Body of pancreas (tissue), 4 donors: ENCODE measurements at regions not wholly inside any gene's neighbourhood (a gene's known extent, or its start where the extent isn't known, plus 50 kb on each side); places are given as distances from the start of the nearest gene placed in this dataset.

Experiments used
- ATAC-seq: fragments of 150-250 bp; one replicate; pipeline ENCODE4 v1.9.1; 2016
- DNase-seq, 4 donors: peaks; one replicate each; pipeline ENCODE4 v3.0.0-alpha.2; 2019
- H3K27ac ChIP-seq, 4 donors: fragments of 200-600 bp; sonication (generic); 1 replicate in 3 of 4; 2 replicates in 1 of 4; pipeline versions ENCODE4 v1.5.1 to v1.6.1; 2016 to 2019; ENCODE audit warnings: mild to moderate bottlenecking in 1 of 4, mixed read lengths in 1 of 4, moderate library complexity in 1 of 4
- H3K27me3 ChIP-seq, 2 donors: fragments of 200-600 bp; sonication (generic); one replicate each; pipeline ENCODE4 v1.6.0; 2016; ENCODE audit warnings: mild to moderate bottlenecking in 1 of 2
- H3K36me3 ChIP-seq, 2 donors: fragments of 200-600 bp; sonication (generic); replicated peaks in 1 of 2; 2 replicates each; pipeline ENCODE4 v1.5.1; 2016; ENCODE audit warnings: low read depth in 2 of 2; ENCODE audit not compliant: insufficient read depth in 1 of 2
- H3K4me1 ChIP-seq: fragments of 200-600 bp; sonication (generic); one replicate; pipeline ENCODE4 v1.6.0; 2016
- H3K4me3 ChIP-seq, 2 donors: fragments of 200-600 bp; sonication (generic); 1 replicate in 1 of 2; 2 replicates in 1 of 2; pipeline ENCODE4 v1.5.1; 2016 to 2019
- H3K9me3 ChIP-seq, 3 donors: fragments of 200-600 bp; sonication (generic); 1 replicate in 2 of 3; 2 replicates in 1 of 3; pipeline ENCODE4 v1.5.1; 2016
- POLR2A ChIP-seq, 3 donors: fragments of 450-650 bp; IDR thresholded peaks; one replicate each; pipeline ENCODE4 v1.6.1; 2016; ENCODE audit warnings: antibody characterized with exemption in 3 of 3, mild to moderate bottlenecking in 2 of 3
- WGBS, 2 donors: methylation state at CpG; one replicate each; pipeline ENCODE4 v1.1.5; 2017; 5-methylcytosine and 5-hydroxymethylcytosine counted together
- intact Hi-C: fragments of 100-400 bp; cut with DNase I; formaldehyde crosslinking; loops from one replicate; pipeline ENCODE4 v1.15.1; 2023
- TF ChIP-seq, protein P1 (sequence below), 7 experiments: fragments of 450-650 bp in 4 of 7; fragments of 200-600 bp in 3 of 7; sonication (generic) in 3 of 7; IDR thresholded peaks; one replicate each; pipeline ENCODE4 v1.5.1; 2016 to 2019; ENCODE audit warnings: antibody characterized with exemption in 7 of 7

DNA sequence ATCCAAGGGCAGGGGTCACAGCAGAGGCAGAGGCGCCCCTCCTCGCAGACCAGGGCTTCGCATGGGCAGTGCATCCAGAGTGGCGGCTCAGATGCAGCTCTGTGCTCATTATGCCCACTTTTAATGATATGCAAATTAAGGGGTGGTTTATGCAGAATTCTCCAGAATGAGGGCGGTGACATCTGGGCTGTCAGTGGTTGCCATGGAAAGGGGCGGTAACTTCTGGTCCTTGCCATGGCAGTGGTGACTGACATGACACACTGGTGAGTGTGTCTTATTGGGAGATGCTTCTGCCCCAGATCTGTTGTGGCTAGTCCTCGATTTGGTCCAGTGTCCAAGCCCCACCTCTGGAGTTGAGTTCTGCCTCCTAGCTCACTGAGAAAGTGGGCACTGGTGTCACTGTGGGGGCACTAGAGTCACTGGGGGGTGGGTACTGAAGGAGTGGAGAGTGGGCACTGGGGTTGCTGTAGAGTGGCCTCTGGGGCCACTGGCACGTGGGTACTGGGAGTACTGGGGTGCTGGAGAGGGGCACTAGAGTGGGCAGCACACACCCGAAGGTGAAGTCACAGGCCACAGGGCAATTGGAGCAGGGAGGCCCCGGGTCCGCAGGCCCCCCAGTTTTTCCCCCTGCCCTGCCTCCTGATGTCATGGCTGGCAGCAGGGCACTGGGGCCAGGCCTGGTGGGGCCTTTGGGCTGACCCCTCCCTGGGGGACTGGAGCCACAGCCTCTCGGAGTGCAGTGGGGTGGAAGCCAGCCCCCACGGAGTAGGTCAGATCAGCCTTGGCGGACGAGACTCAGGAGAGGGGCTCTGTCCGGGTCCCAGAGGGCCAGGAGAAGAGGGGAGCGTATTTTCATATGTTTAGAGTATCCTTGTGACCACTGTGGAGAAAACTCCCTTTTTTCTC lies 98.6 kb upstream of the NKX1-1 start:
- Histone ChIP-seq H3K4me3 (no peak overlapping the region), H3K9me3 (no peaks in the 10 kb centered on the region), H3K4me1 (no peaks in the 10 kb centered on the region), H3K27me3 (no peaks in the 10 kb centered on the region), H3K36me3 (no peaks in the 10 kb centered on the region), H3K27ac (no peak overlapping the region)
- intact Hi-C loops: no loop called here
- WGBS, 2 donors: 70 to 73% methylated on average over 13 to 17 of the region's 17 CpGs
- DNase-seq (no peak), ATAC-seq (no peak)
- TF ChIP-seq POLR2A (IDR thresholded peaks at IDR 0.05): no peak
- TF ChIP-seq, protein P1, sequence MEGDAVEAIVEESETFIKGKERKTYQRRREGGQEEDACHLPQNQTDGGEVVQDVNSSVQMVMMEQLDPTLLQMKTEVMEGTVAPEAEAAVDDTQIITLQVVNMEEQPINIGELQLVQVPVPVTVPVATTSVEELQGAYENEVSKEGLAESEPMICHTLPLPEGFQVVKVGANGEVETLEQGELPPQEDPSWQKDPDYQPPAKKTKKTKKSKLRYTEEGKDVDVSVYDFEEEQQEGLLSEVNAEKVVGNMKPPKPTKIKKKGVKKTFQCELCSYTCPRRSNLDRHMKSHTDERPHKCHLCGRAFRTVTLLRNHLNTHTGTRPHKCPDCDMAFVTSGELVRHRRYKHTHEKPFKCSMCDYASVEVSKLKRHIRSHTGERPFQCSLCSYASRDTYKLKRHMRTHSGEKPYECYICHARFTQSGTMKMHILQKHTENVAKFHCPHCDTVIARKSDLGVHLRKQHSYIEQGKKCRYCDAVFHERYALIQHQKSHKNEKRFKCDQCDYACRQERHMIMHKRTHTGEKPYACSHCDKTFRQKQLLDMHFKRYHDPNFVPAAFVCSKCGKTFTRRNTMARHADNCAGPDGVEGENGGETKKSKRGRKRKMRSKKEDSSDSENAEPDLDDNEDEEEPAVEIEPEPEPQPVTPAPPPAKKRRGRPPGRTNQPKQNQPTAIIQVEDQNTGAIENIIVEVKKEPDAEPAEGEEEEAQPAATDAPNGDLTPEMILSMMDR (IDR thresholded peaks at IDR 0.05): no peak

- DNase-seq (peak in 2 of 4 donors; percentile 2 to 7), ATAC-seq (no peak)
- no peak overlapping the region for H3K4me3 ChIP-seq
- H3K27ac ChIP-seq: no peak overlapping the region
- no peaks in the 10 kb centered on the region for H3K36me3 ChIP-seq
- intact Hi-C loops: no loop called here
- 76 to 92% methylated on average over 4 to 37 of the region's 37 CpGs for WGBS, 2 donors
- no peaks in the 10 kb centered on the region for H3K27me3 ChIP-seq
- H3K4me1 ChIP-seq: no peaks in the 10 kb centered on the region
- TF ChIP-seq, protein P1 (IDR thresholded peaks at IDR 0.05): no peak
- no peak for TF ChIP-seq POLR2A (IDR thresholded peaks at IDR 0.05)
- H3K9me3 ChIP-seq: no peaks in the 10 kb centered on the region
Measured at GRCh38 chr4:1503583-1504471, 97.6 kb upstream of the NKX1-1 start.

DNA sequence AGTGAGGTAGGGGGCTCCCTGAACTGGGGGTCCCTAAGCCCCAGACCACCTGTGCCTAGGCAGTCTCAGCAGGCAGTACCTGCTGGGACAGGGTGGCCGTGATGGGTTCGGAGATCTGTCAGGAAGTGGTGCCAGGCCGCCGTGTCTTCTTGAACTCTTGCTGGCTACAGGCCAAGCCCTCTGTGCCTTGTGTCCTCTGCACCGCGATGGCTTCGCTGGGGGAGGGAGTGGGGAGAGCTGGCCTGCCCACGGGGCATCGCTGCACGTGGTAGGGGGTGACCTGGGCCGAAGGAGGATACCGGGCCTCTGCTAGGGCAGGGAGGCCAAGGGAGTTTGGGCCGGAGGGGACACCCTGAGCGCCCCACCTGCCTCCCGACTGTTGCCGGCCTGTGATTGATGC lies 96.7 kb upstream of the NKX1-1 start:
- 11 to 42% methylated on average over 12 to 14 of the region's 16 CpGs for WGBS, 2 donors
- no peaks in the 10 kb centered on the region for H3K36me3 ChIP-seq
- no peaks in the 10 kb centered on the region for H3K9me3 ChIP-seq
- intact Hi-C loops: no loop called here
- peak in 3 of 4 donors; percentile 9 to 19 (median 19) for DNase-seq
- no peak for ATAC-seq
- H3K4me1 ChIP-seq: no peaks in the 10 kb centered on the region
- H3K4me3 ChIP-seq: no peak overlapping the region
- no peak overlapping the region for H3K27ac ChIP-seq
- H3K27me3 ChIP-seq: no peaks in the 10 kb centered on the region
- TF ChIP-seq, protein P1 (IDR thresholded peaks at IDR 0.05): no peak
- TF ChIP-seq POLR2A (IDR thresholded peaks at IDR 0.05): no peak

GRCh38 chr4:1502501-1502886 lies 96.3 kb upstream of the NKX1-1 start:
- H3K9me3 ChIP-seq: no peaks in the 10 kb centered on the region
- no peak overlapping the region for H3K4me3 ChIP-seq
- TF ChIP-seq, protein P1 (IDR thresholded peaks at IDR 0.05): no peak
- TF ChIP-seq POLR2A (IDR thresholded peaks at IDR 0.05): no peak
- DNase-seq (peak in 2 of 4 donors; percentile 3 to 11), ATAC-seq (no peak)
- intact Hi-C loops: no loop called here
- H3K27ac ChIP-seq: no peak overlapping the region
- no peaks in the 10 kb centered on the region for H3K27me3 ChIP-seq
- WGBS, 2 donors: 64 to 71% methylated on average over 14 to 16 of the region's 16 CpGs
- no peaks in the 10 kb centered on the region for H3K36me3 ChIP-seq
- H3K4me1 ChIP-seq: no peaks in the 10 kb centered on the region
